ENCODE measurements at regions not wholly inside any gene's neighbourhood (a gene's known extent, or its start where the extent isn't known, plus 50 kb on each side); places are given as distances from the start of the nearest gene placed in this dataset.
"Not testable (repeated sequence)": the region's sequence is repeated elsewhere in the genome, so short reads cannot be mapped to it uniquely, and the experiment has no call there.

GRCh38 chrX:124181515-124181914, 150.9 kb upstream of the TEX13D start:
- DNase-seq (ENCODE audit: low read depth, low spot score) = not testable (repeated sequence)

- no peak for DNase-seq (ENCODE audit: low read depth, low spot score)
These were observed 142.0 kb upstream of the TEX13D start for GRCh38 chrX:124190440-124190839.

- DNase-seq (ENCODE audit: low read depth, low spot score) = peak; percentile 5
These were observed 138.3 kb upstream of the TEX13D start for GRCh38 chrX:124194199-124194598.

- no peak for DNase-seq (ENCODE audit: low read depth, low spot score)
These were observed 137.6 kb upstream of the TEX13D start for GRCh38 chrX:124194901-124195300.

- no peak for DNase-seq (ENCODE audit: low read depth, low spot score)
These were observed 129.1 kb upstream of the TEX13D start for GRCh38 chrX:124203311-124203710.

- DNase-seq (ENCODE audit: low read depth, low spot score) = no peak
These were observed 123.8 kb upstream of the TEX13D start for GRCh38 chrX:124208660-124209059.

- DNase-seq (ENCODE audit: low read depth, low spot score) = no peak
These were observed 122.5 kb upstream of the TEX13D start for GRCh38 chrX:124209792-124210576.

GRCh38 chrX:124211312-124211942, 121.0 kb upstream of the TEX13D start:
- DNase-seq (ENCODE audit: low read depth, low spot score) = no peak

GRCh38 chrX:124212622-124213021, 119.8 kb upstream of the TEX13D start:
- DNase-seq (ENCODE audit: low read depth, low spot score) = no peak

- DNase-seq (ENCODE audit: low read depth, low spot score) = no peak
These were observed 116.7 kb upstream of the TEX13D start for GRCh38 chrX:124215786-124216185.

GRCh38 chrX:124216396-124217115, 115.9 kb upstream of the TEX13D start:
- no peak for DNase-seq (ENCODE audit: low read depth, low spot score)

GRCh38 chrX:124217304-124218251, 114.9 kb upstream of the TEX13D start:
- peak; percentile 40 for DNase-seq (ENCODE audit: low read depth, low spot score)

- DNase-seq (ENCODE audit: low read depth, low spot score) = peak; percentile 27
These were observed 108.9 kb upstream of the TEX13D start for GRCh38 chrX:124223524-124223923.

GRCh38 chrX:124224528-124224927, 107.9 kb upstream of the TEX13D start:
- no peak for DNase-seq (ENCODE audit: low read depth, low spot score)

- DNase-seq (ENCODE audit: low read depth, low spot score) = no peak
These were observed 106.3 kb upstream of the TEX13D start for GRCh38 chrX:124226129-124226528.

GRCh38 chrX:124228849-124229248, 103.6 kb upstream of the TEX13D start:
- DNase-seq (ENCODE audit: low read depth, low spot score) = no peak

- no peak for DNase-seq (ENCODE audit: low read depth, low spot score)
These were observed 103.1 kb upstream of the TEX13D start for GRCh38 chrX:124229374-124229773.

GRCh38 chrX:124230655-124231450, 101.6 kb upstream of the TEX13D start:
- no peak for DNase-seq (ENCODE audit: low read depth, low spot score)

GRCh38 chrX:124231451-124231759, 101.1 kb upstream of the TEX13D start:
- DNase-seq (ENCODE audit: low read depth, low spot score) = peak; percentile 20

- peak; percentile 71 for DNase-seq (ENCODE audit: low read depth, low spot score)
These were observed 99.8 kb upstream of the TEX13D start for GRCh38 chrX:124232523-124233201.
